Ascending aorta (tissue), 2 donors: ENCODE measurements at regions not wholly inside any gene's neighbourhood (a gene's known extent, or its start where the extent isn't known, plus 50 kb on each side); places are given as distances from the start of the nearest gene placed in this dataset.
"Not testable (repeated sequence)": the region's sequence is repeated elsewhere in the genome, so short reads cannot be mapped to it uniquely, and the experiment has no call there.

Experiments used
- DNase-seq, 2 donors: peaks; one replicate each; pipeline ENCODE4 v3.0.0-alpha.2; 2019; ENCODE audit warnings: low spot score in 2 of 2
- H3K27ac ChIP-seq, 2 donors: fragments of 200-600 bp; sonication (generic); one replicate each; pipeline ENCODE4 v1.5.1; 2016 to 2017; ENCODE audit warnings: mild to moderate bottlenecking in 1 of 2
- H3K27me3 ChIP-seq: fragments of 200-600 bp; sonication (generic); one replicate; pipeline ENCODE4 v1.5.1; 2017
- H3K36me3 ChIP-seq, 2 donors: fragments of 200-600 bp; sonication (generic); one replicate each; pipeline ENCODE4 v1.5.1; 2016
- H3K4me1 ChIP-seq, 2 donors: fragments of 200-600 bp; sonication (generic); one replicate each; pipeline ENCODE4 v1.5.1; 2016 to 2017; ENCODE audit warnings: mild to moderate bottlenecking in 1 of 2
- H3K4me3 ChIP-seq, 2 donors: fragments of 200-600 bp; sonication (generic); one replicate each; pipeline ENCODE4 v1.5.1; 2016 to 2017; ENCODE audit warnings: mild to moderate bottlenecking in 1 of 2
- H3K9me3 ChIP-seq, 2 donors: fragments of 200-600 bp; sonication (generic); one replicate each; pipeline ENCODE4 v1.5.1; 2016
- CTCF ChIP-seq, 3 experiments: fragments of 200-600 bp in 2 of 3; fragments of 450-650 bp in 1 of 3; sonication (generic) in 2 of 3; IDR thresholded peaks; one replicate each; pipeline ENCODE4 v1.5.1; 2016 to 2019; ENCODE audit warnings: antibody characterized with exemption in 3 of 3, mild to moderate bottlenecking in 1 of 3, moderate library complexity in 1 of 3
- intact Hi-C: fragments of 100-400 bp; cut with DNase I; formaldehyde crosslinking; loops from one replicate; pipeline ENCODE4 v1.15.1; 2023

DNA sequence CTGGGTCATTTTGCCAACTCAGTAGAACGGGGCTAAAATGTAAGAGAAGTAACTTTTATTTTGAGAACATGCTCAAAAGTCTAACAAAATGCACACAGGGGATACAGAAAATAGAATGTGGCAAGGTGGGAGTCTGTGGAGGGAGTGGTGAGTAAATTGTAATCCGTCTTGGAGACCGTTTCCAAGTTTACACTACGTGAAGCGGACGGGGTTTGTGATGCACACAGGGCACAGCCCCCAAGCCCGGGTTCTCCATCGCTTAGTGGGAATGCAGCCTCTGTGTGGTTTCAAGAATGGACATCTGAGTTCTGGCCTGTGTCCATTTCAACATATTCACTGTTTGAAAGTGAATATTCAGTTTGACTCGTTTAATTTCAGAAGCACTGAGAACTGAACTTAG, 65.0 kb upstream of the TMEM18 start:
- peaks cover 4% of the 10 kb centered on the region in 2 donors for H3K4me1 ChIP-seq

GRCh38 chr2:741195-741496, 63.9 kb upstream of the TMEM18 start:
- H3K27me3 ChIP-seq = no peaks in the 10 kb centered on the region
- TF ChIP-seq CTCF (IDR thresholded peaks at IDR 0.05) = no peak
- H3K9me3 ChIP-seq = no peaks in the 10 kb centered on the region
- no peak overlapping the region for H3K27ac ChIP-seq
- no peak for DNase-seq
- peak overlapping the region; percentile 54 to 63 for H3K4me3 ChIP-seq
- intact Hi-C loops = no loop called here
- peaks cover 4% of the 10 kb centered on the region in 2 donors for H3K4me1 ChIP-seq
- no peaks in the 10 kb centered on the region for H3K36me3 ChIP-seq

More for the DNA sequence above, 65.0 kb upstream of the TMEM18 start:
- H3K36me3 ChIP-seq = no peaks in the 10 kb centered on the region
- TF ChIP-seq CTCF (IDR thresholded peaks at IDR 0.05) = no peak
- intact Hi-C loops = no loop called here
- H3K27me3 ChIP-seq = no peaks in the 10 kb centered on the region
- no peak for DNase-seq
- H3K4me3 ChIP-seq = no peak overlapping the region
- no peaks in the 10 kb centered on the region for H3K9me3 ChIP-seq
- H3K27ac ChIP-seq = no peak overlapping the region

GRCh38 chr2:740322-741194, 63.4 kb upstream of the TMEM18 start:
- intact Hi-C loops = loop anchor here (1.0 kb wide), 1 partner anchor 63 kb away; the partner anchor contains the start of gene TMEM18
- H3K36me3 ChIP-seq, H3K27ac ChIP-seq, H3K9me3 ChIP-seq, H3K27me3 ChIP-seq, H3K4me1 ChIP-seq: not testable (repeated sequence)
- peak in 1 of 2 donors; percentile 82 for DNase-seq
- peak overlapping the region; percentile 54 to 63 for H3K4me3 ChIP-seq

DNA sequence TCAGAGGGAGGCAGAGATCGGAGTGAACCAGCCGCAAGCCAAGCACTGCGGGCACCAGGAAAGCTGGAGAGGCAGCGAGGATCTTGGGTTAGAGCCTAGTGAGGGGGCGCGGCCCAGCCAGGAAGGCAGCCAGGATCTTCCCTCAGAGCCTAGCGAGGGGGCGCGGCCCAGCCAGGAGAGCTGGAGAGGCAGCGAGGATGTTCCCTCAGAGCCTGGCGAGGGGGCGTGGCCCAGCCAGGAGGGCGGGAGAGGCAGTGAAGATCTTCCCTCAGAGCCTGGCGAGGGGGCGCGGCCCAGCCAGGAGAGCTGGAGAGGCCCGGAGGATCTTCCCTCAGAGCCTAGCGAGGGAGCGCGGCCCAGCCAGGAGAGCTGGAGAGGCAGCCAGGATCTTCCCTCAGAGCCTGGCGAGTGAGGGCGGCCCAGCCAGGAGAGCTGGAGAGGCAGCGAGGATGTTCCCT, 62.7 kb upstream of the TMEM18 start:
- not testable (repeated sequence) for H3K4me1 ChIP-seq, H3K9me3 ChIP-seq, H3K27me3 ChIP-seq, H3K27ac ChIP-seq, DNase-seq, H3K36me3 ChIP-seq
- peak overlapping the region; percentile 54 to 63 for H3K4me3 ChIP-seq
- intact Hi-C loops = loop anchor here (1.0 kb wide), 1 partner anchor 63 kb away; the partner anchor contains the start of gene TMEM18

- intact Hi-C loops = no loop called here
- peaks cover 4% of the 10 kb centered on the region in 2 donors for H3K4me1 ChIP-seq
Measured at GRCh38 chr2:736939-737338, 59.7 kb upstream of the TMEM18 start.

DNA sequence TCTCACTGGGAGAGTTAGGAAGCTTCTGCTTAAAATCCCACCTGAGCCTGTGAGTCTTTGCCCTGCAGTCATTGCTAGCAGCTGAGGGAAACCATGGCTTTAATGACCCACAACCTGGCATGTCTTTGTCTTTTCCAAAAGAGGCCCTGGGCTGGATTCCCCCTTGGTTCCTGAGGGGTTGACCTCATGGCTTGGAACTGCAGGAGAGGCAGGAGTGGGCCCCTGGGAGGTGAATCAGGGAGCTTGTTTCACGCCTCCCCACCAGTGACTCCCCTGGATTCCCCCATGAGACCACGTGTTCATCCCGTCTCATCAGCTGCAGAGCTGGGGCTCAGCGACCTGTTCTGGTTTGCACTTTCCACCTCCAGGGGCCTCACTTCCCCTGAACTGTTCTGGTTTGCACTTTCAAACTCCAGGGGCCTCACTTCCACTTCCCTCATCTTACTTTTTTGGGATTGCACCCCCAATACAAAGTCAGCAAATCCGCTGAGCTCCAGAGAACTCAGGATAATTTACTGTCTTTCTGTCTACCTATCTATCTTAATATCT, 58.5 kb upstream of the TMEM18 start:
- Histone ChIP-seq H3K4me1 (peaks cover 1 to 4% of the 10 kb centered on the region in 2 donors), H3K4me3 (no peak overlapping the region), H3K36me3 (no peaks in the 10 kb centered on the region), H3K27ac (no peak overlapping the region), H3K27me3 (no peaks in the 10 kb centered on the region), H3K9me3 (no peaks in the 10 kb centered on the region)
- TF ChIP-seq CTCF (IDR thresholded peaks at IDR 0.05) = no peak
- intact Hi-C loops = no loop called here
- no peak for DNase-seq

More at GRCh38 chr2:736939-737338, 59.7 kb upstream of the TMEM18 start:
- no peak for DNase-seq
- no peak overlapping the region for H3K4me3 ChIP-seq
- H3K36me3 ChIP-seq = no peaks in the 10 kb centered on the region
- no peak for TF ChIP-seq CTCF (IDR thresholded peaks at IDR 0.05)
- no peaks in the 10 kb centered on the region for H3K9me3 ChIP-seq
- no peaks in the 10 kb centered on the region for H3K27me3 ChIP-seq
- H3K27ac ChIP-seq = no peak overlapping the region
